Breast epithelium (tissue), 4 donors: ENCODE measurements at regions not wholly inside any gene's neighbourhood (a gene's known extent, or its start where the extent isn't known, plus 50 kb on each side); places are given as distances from the start of the nearest gene placed in this dataset.

Experiments
- DNase-seq, 2 donors: peaks; one replicate each; pipeline ENCODE4 v3.0.0-alpha.2; 2019; ENCODE audit warnings: low spot score in 2 of 2
- H3K27ac ChIP-seq, 2 donors: fragments of 200-600 bp; sonication (generic) in 1 of 2; one replicate each; pipeline ENCODE4 v1.5.1; 2016 to 2019; ENCODE audit warnings: mild to moderate bottlenecking in 1 of 2
- H3K27me3 ChIP-seq, 2 donors: fragments of 200-600 bp; sonication (generic) in 1 of 2; one replicate each; pipeline versions ENCODE4 v1.5.1 to v1.6.0; 2017 to 2019; ENCODE audit warnings: control low read depth in 1 of 2, mild to moderate bottlenecking in 1 of 2
- H3K36me3 ChIP-seq: fragments of 200-600 bp; one replicate; pipeline ENCODE4 v1.5.1; 2019
- H3K4me1 ChIP-seq, 2 donors: fragments of 200-600 bp; sonication (generic); one replicate each; pipeline ENCODE4 v1.5.1; 2016 to 2019; ENCODE audit warnings: control low read depth in 1 of 2
- H3K4me3 ChIP-seq, 3 donors: fragments of 200-600 bp; sonication (generic); 1 replicate in 2 of 3; 2 replicates in 1 of 3; pipeline ENCODE4 v1.5.1; 2016 to 2019; ENCODE audit warnings: mild to moderate bottlenecking in 3 of 3, moderate library complexity in 2 of 3
- H3K9me3 ChIP-seq, 2 donors: fragments of 200-600 bp; sonication (generic) in 1 of 2; one replicate each; pipeline ENCODE4 v1.5.1; 2016 to 2019; ENCODE audit warnings: control low read depth in 1 of 2
- POLR2A ChIP-seq: fragments of 450-650 bp; IDR thresholded peaks from one replicate; pipeline ENCODE4 v1.6.1; 2016; ENCODE audit warnings: antibody characterized with exemption, mild to moderate bottlenecking, moderate library complexity
- POLR2AphosphoS5 ChIP-seq, 3 donors: sonication (generic); formaldehyde crosslinking; IDR thresholded peaks; one replicate each; pipeline ENCODE4 v1.6.1; 2017; ENCODE audit warnings: antibody characterized with exemption in 3 of 3
- intact Hi-C: fragments of 100-400 bp; cut with DNase I; formaldehyde crosslinking; loops from one replicate; pipeline ENCODE4 v1.15.1; 2023; ENCODE audit warnings: low total_unique reads
- TF ChIP-seq, protein P1 (sequence below), 3 donors: fragments of 450-650 bp; IDR thresholded peaks; one replicate each; pipeline ENCODE4 v1.5.1; 2016 to 2017; ENCODE audit warnings: antibody characterized with exemption in 3 of 3, mild to moderate bottlenecking in 3 of 3, moderate library complexity in 3 of 3

DNA sequence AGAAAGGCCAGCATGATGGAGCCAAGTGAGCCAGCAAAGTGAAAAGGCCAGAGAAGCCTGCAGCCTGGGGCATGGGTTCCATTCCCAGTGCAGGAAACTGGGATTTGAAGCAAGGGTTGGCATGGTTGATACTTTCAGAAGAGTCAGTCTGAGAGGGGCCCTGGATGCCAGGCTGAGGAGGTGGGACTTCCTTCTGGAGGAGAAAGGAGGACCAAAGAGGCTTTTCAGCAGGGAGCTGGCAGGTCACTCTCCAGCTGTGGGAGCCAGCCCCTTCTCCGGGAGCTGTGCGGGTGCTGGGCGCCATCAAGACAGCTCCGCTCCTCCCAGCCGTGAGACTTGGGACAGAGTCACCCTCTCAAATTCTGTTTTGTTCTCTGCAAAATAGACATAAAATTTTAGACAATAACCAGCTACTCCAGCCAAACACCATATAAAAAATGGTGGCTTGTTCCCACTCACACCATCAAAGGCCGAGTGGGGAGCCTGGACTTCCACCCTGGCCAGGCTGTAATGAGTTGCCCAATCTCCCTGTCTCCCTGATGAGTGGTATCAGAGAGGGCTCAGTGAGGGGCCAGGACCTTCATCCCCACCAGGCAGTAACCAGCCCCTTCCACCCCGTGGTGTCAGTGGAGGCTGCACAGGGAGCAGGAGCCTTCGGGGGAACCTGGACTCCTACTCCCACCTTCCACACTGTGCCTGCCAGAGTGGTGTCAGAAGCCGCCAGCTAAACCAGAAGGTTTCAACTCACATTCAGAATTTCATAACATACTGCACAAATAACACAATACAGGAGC is 133.6 kb upstream of the RET start:
- peak; percentile 7 to 37 for DNase-seq
- no peak overlapping the region for H3K4me3 ChIP-seq
- no peak overlapping the region for H3K27ac ChIP-seq
- intact Hi-C loops: no loop called here
- no peaks in the 10 kb centered on the region for H3K36me3 ChIP-seq
- no peaks in the 10 kb centered on the region for H3K9me3 ChIP-seq
- H3K27me3 ChIP-seq: no peaks in the 10 kb centered on the region
- no peaks in the 10 kb centered on the region for H3K4me1 ChIP-seq
- TF ChIP-seq, protein P1, sequence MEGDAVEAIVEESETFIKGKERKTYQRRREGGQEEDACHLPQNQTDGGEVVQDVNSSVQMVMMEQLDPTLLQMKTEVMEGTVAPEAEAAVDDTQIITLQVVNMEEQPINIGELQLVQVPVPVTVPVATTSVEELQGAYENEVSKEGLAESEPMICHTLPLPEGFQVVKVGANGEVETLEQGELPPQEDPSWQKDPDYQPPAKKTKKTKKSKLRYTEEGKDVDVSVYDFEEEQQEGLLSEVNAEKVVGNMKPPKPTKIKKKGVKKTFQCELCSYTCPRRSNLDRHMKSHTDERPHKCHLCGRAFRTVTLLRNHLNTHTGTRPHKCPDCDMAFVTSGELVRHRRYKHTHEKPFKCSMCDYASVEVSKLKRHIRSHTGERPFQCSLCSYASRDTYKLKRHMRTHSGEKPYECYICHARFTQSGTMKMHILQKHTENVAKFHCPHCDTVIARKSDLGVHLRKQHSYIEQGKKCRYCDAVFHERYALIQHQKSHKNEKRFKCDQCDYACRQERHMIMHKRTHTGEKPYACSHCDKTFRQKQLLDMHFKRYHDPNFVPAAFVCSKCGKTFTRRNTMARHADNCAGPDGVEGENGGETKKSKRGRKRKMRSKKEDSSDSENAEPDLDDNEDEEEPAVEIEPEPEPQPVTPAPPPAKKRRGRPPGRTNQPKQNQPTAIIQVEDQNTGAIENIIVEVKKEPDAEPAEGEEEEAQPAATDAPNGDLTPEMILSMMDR (IDR thresholded peaks at IDR 0.05): no peak
- TF ChIP-seq POLR2AphosphoS5 (IDR thresholded peaks at IDR 0.05): no peak
- no peak for TF ChIP-seq POLR2A

DNA sequence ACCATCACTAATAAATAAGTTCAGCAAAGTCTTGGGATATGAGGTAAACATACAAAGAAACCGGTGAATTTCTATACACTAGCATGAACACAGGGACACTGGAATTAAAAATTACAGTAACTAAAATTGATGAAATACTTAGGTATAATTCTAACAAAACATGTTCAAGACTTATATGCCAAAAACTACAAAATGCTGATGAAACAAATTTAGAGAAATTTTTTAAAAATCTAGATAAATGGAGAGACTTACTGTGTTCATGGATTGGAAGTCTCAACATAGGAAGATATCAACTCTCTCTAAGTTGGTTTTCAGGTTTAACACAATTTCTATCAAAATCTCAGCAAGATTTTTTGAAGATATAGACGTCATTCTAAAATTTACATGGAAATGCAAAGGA is 128.8 kb upstream of the RET start:
- H3K36me3 ChIP-seq: no peaks in the 10 kb centered on the region
- H3K4me1 ChIP-seq: no peaks in the 10 kb centered on the region
- intact Hi-C loops: no loop called here
- TF ChIP-seq, protein P1 (IDR thresholded peaks at IDR 0.05): no peak
- TF ChIP-seq POLR2A: no peak
- no peak for TF ChIP-seq POLR2AphosphoS5 (IDR thresholded peaks at IDR 0.05)
- no peaks in the 10 kb centered on the region for H3K27me3 ChIP-seq
- no peaks in the 10 kb centered on the region for H3K9me3 ChIP-seq
- no peak for DNase-seq
- no peak overlapping the region for H3K4me3 ChIP-seq
- no peak overlapping the region for H3K27ac ChIP-seq

DNA sequence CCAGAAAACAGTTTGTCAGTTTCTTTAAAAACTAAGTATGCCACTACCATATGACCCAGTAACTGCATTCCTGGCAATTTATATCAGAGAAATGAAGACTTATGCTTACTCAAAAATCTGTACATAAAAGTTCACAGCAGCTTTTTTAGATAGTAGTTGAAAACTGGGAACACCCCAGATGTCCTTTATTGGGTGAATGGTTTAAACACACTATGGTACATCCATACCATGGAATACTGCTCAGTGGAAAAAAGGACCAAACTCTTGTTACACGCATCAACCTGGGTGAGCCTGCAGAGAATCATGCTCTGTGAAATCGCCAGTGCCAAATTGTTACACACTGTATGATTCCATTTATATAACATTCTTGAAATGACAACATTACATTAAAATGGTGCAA is 127.6 kb upstream of the RET start:
- Histone ChIP-seq H3K27ac (no peak overlapping the region), H3K27me3 (no peaks in the 10 kb centered on the region), H3K4me1 (no peaks in the 10 kb centered on the region), H3K9me3 (no peaks in the 10 kb centered on the region), H3K36me3 (no peaks in the 10 kb centered on the region), H3K4me3 (no peak overlapping the region)
- peak in 1 of 2 donors; percentile 2 for DNase-seq
- no peak for TF ChIP-seq POLR2A
- TF ChIP-seq, protein P1 (IDR thresholded peaks at IDR 0.05): no peak
- no peak for TF ChIP-seq POLR2AphosphoS5 (IDR thresholded peaks at IDR 0.05)
- intact Hi-C loops: no loop called here

DNA sequence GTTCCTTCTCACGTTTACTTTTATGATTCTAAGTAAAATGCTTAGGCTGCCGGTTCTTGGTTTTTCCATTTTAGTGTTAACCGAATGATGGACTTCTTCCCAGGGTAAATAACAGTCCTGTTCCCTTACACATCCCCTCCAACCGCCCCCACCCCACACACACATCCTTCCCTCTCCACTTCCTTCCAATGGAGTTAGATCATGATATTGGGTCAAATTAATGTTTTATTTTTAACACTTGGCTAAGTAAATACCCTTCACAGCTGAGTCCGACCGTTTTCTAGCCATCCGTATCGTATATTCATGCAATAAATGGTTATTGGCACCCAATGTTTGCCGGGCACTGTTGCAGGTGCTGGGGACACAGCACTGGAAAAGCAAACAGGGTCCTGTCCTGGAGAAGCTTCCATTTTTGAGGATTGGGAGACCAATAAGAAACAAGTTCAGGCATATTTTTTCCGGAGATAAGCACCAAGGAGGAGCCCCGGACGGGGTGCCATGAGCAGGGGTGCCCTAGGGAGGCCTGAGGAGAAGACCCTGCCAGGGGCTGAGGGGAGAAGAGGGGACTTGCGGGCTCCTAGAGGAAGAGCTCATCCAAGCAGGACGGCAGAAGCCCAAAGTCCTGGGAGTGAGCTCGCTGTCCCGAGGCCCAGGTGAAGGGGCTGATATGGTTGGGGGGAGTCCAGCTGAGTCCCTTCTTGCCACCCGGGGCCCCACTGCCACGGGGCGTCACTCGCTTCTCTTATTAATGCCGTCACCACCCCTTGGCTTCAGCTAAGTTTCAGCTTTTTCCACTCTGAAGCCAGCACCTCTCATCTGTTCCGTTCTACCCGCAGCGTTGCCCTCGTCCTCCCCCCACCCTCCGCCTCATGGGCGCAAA is 126.0 kb upstream of the RET start:
- DNase-seq: peak in 1 of 2 donors; percentile 6
- Histone ChIP-seq H3K4me1 (no peaks in the 10 kb centered on the region), H3K9me3 (no peaks in the 10 kb centered on the region), H3K27ac (no peak overlapping the region), H3K36me3 (no peaks in the 10 kb centered on the region), H3K4me3 (peak overlapping the region in 2 of 3 donors; percentile 5 to 32), H3K27me3 (no peaks in the 10 kb centered on the region)
- intact Hi-C loops: loop anchor here (5.0 kb wide), 1 partner anchor 471 kb away; no protein-coding TSS in a partner anchor
- TF ChIP-seq, protein P1 (IDR thresholded peaks at IDR 0.05): no peak
- TF ChIP-seq POLR2AphosphoS5 (IDR thresholded peaks at IDR 0.05) (no peak), POLR2A (no peak)
